Stimulated activated naive CD8-positive, alpha-beta T cell treated with anti-CD3 and anti-CD28 coated beads, Interleukin-15, Interleukin-2, amounts not matched to agents 100 ng/mL and 50 ng/mL, for 24 hours (primary cell): ENCODE measurements at regions not wholly inside any gene's neighbourhood (a gene's known extent, or its start where the extent isn't known, plus 50 kb on each side); places are given as distances from the start of the nearest gene placed in this dataset.
A peak's percentile ranks its signal among the peaks of the same experiment; 100 is the strongest.

Experiments
- H3K27ac Mint-ChIP-seq: one replicate; pipeline ENCODE4 v1.8.0; 2021; ENCODE audit warnings: mild to moderate bottlenecking, mixed read lengths
- H3K27me3 Mint-ChIP-seq: one replicate; pipeline ENCODE4 v1.8.0; 2021; ENCODE audit warnings: mixed read lengths
- H3K36me3 Mint-ChIP-seq: one replicate; pipeline ENCODE4 v1.8.0; 2021; ENCODE audit warnings: low read depth, mixed read lengths
- H3K4me1 Mint-ChIP-seq: one replicate; pipeline ENCODE4 v1.8.0; 2021; ENCODE audit warnings: low read depth, mixed read lengths
- H3K4me3 Mint-ChIP-seq: one replicate; pipeline ENCODE4 v1.8.0; 2021; ENCODE audit warnings: mild to moderate bottlenecking, mixed read lengths
- H3K9me3 Mint-ChIP-seq: one replicate; pipeline ENCODE4 v1.8.0; 2021; ENCODE audit warnings: mixed read lengths

DNA sequence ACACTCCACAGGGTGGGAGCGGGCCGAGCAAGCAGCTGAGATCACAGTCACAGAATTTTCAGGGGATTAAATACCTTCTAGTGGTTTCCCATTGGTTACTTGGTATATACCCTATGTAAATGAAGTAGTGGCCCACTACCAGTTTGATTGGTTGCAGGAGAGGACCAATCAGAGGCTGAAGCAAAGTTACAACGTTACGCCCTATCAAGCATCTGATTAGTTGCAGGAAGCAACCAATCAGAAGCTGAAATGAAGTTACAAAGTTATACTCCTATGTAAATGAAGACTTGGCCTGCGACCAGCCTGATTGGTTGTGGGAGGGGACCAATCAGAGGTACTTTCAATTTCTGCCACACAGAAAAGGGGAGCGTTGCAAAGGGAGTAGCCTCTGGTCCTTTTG lies 474.0 kb downstream of the COG6 start:
- Mint-ChIP-seq H3K27me3 (no peaks in the 10 kb centered on the region), H3K9me3 (peaks cover 6% of the 10 kb centered on the region), H3K4me3 (no peak overlapping the region), H3K36me3 (peaks cover 4% of the 10 kb centered on the region), H3K27ac (no peak overlapping the region), H3K4me1 (peaks cover 57% of the 10 kb centered on the region)

- peaks cover 4% of the 10 kb centered on the region for H3K36me3 Mint-ChIP-seq
- H3K27ac Mint-ChIP-seq: peak overlapping the region; percentile 16
- H3K9me3 Mint-ChIP-seq: peaks cover 6% of the 10 kb centered on the region
- no peak overlapping the region for H3K4me3 Mint-ChIP-seq
- H3K4me1 Mint-ChIP-seq: peaks cover 48% of the 10 kb centered on the region
- H3K27me3 Mint-ChIP-seq: no peaks in the 10 kb centered on the region
Measured at GRCh38 chr13:40130871-40131636, 475.6 kb downstream of the COG6 start.

DNA sequence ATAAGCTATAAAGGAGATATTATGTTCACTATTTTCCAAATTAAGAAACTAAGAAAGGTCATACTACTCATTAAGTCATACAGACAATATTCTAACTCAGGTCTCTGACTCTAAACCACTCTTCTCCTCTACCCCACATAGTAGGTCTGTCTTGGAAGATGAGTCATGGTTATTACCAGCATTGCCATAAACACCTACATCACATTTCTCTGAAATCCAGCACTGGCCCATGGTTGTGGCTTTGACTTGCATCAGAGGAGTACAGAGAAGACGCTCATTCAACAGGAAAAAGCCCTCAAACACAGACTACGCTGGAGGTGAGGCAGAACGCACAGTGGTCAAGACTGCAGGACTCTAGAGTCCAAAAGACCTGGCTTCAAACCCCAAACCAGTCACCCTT lies 476.8 kb downstream of the COG6 start:
- H3K27ac Mint-ChIP-seq: peak overlapping the region; percentile 62
- H3K27me3 Mint-ChIP-seq: no peaks in the 10 kb centered on the region
- H3K9me3 Mint-ChIP-seq: peaks cover 6% of the 10 kb centered on the region
- H3K4me1 Mint-ChIP-seq: peaks cover 44% of the 10 kb centered on the region
- H3K4me3 Mint-ChIP-seq: no peak overlapping the region
- peaks cover 4% of the 10 kb centered on the region for H3K36me3 Mint-ChIP-seq

DNA sequence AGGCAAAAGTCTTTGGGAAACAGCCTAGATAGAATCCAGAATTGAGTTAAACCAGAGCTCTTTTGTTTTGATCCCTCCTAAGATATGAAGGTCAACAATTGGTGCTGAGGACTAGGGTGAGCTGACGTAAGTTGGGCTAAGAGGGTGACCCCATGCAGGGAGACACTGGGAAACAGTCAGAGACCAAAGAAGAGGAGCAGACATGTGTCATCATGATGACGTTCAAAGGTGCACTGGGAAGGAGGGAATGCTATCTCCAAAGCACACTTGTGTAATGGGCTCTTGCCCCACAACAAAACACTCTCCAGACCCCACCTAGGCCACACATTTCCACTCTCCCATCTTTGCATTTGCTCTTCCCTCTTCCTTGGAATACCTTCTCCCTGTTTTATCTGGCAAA lies 481.4 kb downstream of the COG6 start:
- Mint-ChIP-seq H3K9me3 (no peaks in the 10 kb centered on the region), H3K36me3 (no peaks in the 10 kb centered on the region), H3K27me3 (no peaks in the 10 kb centered on the region), H3K27ac (peak overlapping the region; percentile 38), H3K4me3 (no peak overlapping the region), H3K4me1 (peaks cover 27% of the 10 kb centered on the region)

DNA sequence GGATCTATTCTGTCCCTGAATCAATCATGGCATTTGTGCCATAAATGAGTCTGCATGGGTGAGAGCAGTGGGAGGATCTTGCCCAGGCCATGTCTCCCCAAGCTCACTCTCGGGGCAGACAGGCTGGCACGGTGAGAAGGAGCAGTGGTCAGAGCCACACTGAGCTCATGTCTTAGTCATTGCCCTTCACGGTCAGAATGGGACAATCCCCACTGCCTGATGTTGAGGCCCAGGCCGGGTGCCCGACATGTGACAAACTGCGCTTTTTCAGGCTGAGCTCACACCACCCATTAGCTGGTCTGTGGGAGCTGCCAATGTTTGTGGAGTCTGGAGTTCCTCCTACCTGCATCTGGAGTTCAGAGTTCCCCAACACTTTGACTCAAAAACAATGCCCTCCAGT lies 481.9 kb downstream of the COG6 start:
- Mint-ChIP-seq H3K4me1 (peaks cover 22% of the 10 kb centered on the region), H3K27me3 (no peaks in the 10 kb centered on the region), H3K9me3 (no peaks in the 10 kb centered on the region), H3K4me3 (no peak overlapping the region), H3K36me3 (no peaks in the 10 kb centered on the region), H3K27ac (peak overlapping the region; percentile 38)

GRCh38 chr13:40139896-40140520 lies 484.5 kb downstream of the COG6 start:
- no peaks in the 10 kb centered on the region for H3K27me3 Mint-ChIP-seq
- H3K9me3 Mint-ChIP-seq: no peaks in the 10 kb centered on the region
- H3K27ac Mint-ChIP-seq: no peak overlapping the region
- no peaks in the 10 kb centered on the region for H3K36me3 Mint-ChIP-seq
- no peak overlapping the region for H3K4me3 Mint-ChIP-seq
- peaks cover 33% of the 10 kb centered on the region for H3K4me1 Mint-ChIP-seq

DNA sequence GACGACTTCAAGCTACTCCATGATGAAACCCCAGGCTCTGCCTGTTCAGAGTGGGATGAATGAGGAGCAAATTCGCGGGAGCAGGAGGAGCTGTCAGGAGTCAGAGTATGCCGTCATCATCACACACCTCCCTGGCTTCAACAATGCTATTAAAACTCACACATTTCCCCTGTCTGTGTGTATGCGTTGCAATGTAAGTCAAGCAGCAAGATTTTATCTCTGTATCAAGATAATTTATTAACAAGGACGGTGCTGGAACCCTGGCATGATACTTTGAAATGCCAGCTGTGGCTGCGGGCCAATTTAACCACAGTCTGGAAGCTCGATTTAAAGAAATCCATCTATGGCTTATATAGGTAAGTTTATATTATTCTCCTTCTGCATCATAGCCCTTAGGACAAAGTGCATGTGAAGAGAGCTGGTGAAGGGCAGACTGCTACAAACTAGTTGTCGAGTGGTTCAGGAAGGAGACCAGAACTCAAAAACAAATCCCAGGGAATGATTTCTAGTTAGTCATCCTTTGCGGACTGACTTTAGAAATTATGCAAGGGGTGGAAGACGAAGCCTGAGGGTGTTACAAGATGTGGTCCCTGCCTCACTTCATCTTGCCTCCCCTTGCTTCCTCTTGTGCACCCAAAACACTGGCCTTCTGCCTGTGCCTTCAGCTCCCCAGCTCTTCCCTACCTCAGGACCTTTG lies 486.5 kb downstream of the COG6 start:
- H3K4me1 Mint-ChIP-seq: peaks cover 46% of the 10 kb centered on the region

DNA sequence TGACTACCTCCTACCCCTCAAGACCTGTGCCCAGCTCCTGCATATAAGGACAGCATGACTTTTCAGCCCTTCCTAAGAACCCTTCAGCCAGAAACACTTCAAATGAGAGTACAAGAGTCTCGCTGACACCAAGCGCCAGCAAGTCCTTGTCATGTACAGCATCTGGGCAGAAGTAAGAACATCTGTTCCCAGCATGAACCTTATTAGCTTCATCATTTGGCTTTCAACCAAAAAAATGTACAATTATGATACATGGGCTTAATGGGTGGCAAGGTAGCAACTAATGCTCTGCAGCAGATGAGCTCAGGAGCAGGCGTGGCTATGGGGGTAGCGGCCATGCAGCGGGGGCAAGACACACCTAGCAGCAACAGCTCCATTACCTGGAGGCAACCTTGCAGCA lies 487.6 kb downstream of the COG6 start:
- no peaks in the 10 kb centered on the region for H3K9me3 Mint-ChIP-seq
- no peaks in the 10 kb centered on the region for H3K36me3 Mint-ChIP-seq
- peak overlapping the region; percentile 16 for H3K27ac Mint-ChIP-seq
- H3K27me3 Mint-ChIP-seq: no peaks in the 10 kb centered on the region
- peaks cover 49% of the 10 kb centered on the region for H3K4me1 Mint-ChIP-seq
- H3K4me3 Mint-ChIP-seq: no peak overlapping the region

More for the DNA sequence above, 486.5 kb downstream of the COG6 start:
- no peaks in the 10 kb centered on the region for H3K27me3 Mint-ChIP-seq
- H3K36me3 Mint-ChIP-seq: no peaks in the 10 kb centered on the region
- H3K9me3 Mint-ChIP-seq: no peaks in the 10 kb centered on the region
- no peak overlapping the region for H3K4me3 Mint-ChIP-seq
- H3K27ac Mint-ChIP-seq: no peak overlapping the region

DNA sequence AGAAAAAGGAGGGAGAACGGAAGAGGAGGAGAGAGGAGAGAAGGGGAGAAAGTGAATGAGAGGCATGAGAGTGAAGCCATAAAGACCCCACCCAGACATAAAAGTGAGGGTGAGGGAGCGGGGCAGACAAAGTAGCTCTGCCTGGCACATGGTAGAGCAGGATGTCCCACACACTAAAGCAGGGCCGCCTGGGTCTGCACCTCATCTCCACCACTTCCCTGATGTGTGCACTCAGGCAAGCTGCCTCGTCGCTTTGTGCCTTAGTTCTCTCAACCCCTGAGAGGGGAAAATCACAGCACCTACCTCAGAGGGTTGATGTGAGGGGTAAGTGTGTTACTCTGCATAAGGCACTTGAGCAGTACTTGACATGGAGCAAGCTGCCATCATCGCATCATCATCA lies 488.1 kb downstream of the COG6 start:
- H3K27ac Mint-ChIP-seq: peak overlapping the region; percentile 16
- H3K4me3 Mint-ChIP-seq: no peak overlapping the region
- H3K27me3 Mint-ChIP-seq: no peaks in the 10 kb centered on the region
- no peaks in the 10 kb centered on the region for H3K36me3 Mint-ChIP-seq
- H3K4me1 Mint-ChIP-seq: peaks cover 53% of the 10 kb centered on the region
- no peaks in the 10 kb centered on the region for H3K9me3 Mint-ChIP-seq

- H3K36me3 Mint-ChIP-seq: no peaks in the 10 kb centered on the region
- no peak overlapping the region for H3K4me3 Mint-ChIP-seq
- no peak overlapping the region for H3K27ac Mint-ChIP-seq
- H3K9me3 Mint-ChIP-seq: no peaks in the 10 kb centered on the region
- no peaks in the 10 kb centered on the region for H3K27me3 Mint-ChIP-seq
- H3K4me1 Mint-ChIP-seq: peaks cover 67% of the 10 kb centered on the region
Measured at GRCh38 chr13:40145139-40145538, 489.7 kb downstream of the COG6 start.

DNA sequence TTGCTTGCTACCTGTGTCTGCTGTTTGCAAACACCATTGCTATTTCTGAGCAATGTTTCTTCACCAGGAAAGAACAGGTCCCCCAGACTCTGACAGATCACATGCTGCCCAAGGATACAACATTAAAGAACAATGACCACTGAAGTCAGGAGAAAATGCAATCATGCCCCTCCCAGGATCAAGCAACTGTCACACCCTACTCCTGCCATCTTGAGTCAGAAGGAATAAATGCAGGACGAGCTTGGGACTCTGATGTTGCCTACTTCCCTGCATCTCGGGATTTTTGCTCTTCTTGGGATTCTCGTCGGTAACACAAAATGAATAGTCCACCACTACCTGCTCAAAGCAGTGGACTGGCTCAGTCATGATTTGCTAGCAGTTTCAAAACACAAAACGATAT lies 490.6 kb downstream of the COG6 start:
- Mint-ChIP-seq H3K36me3 (no peaks in the 10 kb centered on the region), H3K27ac (no peak overlapping the region), H3K9me3 (no peaks in the 10 kb centered on the region), H3K4me1 (peaks cover 70% of the 10 kb centered on the region), H3K27me3 (no peaks in the 10 kb centered on the region), H3K4me3 (no peak overlapping the region)

- H3K4me1 Mint-ChIP-seq: peaks cover 74% of the 10 kb centered on the region
- peak overlapping the region; percentile 84 for H3K27ac Mint-ChIP-seq
- no peaks in the 10 kb centered on the region for H3K36me3 Mint-ChIP-seq
- peak overlapping the region; percentile 16 for H3K4me3 Mint-ChIP-seq
- no peaks in the 10 kb centered on the region for H3K27me3 Mint-ChIP-seq
- no peaks in the 10 kb centered on the region for H3K9me3 Mint-ChIP-seq
Measured at GRCh38 chr13:40146611-40147117, 491.2 kb downstream of the COG6 start.

DNA sequence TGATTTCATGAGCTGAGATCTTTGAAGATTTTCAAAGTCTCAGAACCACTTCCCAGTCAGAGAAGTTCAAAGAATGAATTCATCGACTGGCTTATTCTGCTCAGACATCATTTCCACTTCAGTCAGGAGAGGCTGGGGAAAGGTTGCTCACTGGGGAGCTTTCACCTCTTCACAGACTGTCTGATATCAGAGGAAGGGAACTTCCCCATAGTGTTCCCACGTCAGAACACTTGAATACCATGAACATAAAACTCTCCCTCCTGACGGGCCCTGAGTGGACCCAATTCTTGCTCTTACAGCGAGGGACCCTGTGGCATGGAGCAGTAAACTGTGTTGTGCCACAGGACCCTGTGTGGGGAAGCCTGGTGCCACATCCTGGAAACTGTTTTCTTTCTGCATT lies 492.6 kb downstream of the COG6 start:
- no peaks in the 10 kb centered on the region for H3K36me3 Mint-ChIP-seq
- no peaks in the 10 kb centered on the region for H3K9me3 Mint-ChIP-seq
- no peaks in the 10 kb centered on the region for H3K27me3 Mint-ChIP-seq
- peaks cover 86% of the 10 kb centered on the region for H3K4me1 Mint-ChIP-seq
- peak overlapping the region; percentile 88 for H3K27ac Mint-ChIP-seq
- peak overlapping the region; percentile 66 for H3K4me3 Mint-ChIP-seq

GRCh38 chr13:40148742-40149141 lies 493.3 kb downstream of the COG6 start:
- no peaks in the 10 kb centered on the region for H3K9me3 Mint-ChIP-seq

DNA sequence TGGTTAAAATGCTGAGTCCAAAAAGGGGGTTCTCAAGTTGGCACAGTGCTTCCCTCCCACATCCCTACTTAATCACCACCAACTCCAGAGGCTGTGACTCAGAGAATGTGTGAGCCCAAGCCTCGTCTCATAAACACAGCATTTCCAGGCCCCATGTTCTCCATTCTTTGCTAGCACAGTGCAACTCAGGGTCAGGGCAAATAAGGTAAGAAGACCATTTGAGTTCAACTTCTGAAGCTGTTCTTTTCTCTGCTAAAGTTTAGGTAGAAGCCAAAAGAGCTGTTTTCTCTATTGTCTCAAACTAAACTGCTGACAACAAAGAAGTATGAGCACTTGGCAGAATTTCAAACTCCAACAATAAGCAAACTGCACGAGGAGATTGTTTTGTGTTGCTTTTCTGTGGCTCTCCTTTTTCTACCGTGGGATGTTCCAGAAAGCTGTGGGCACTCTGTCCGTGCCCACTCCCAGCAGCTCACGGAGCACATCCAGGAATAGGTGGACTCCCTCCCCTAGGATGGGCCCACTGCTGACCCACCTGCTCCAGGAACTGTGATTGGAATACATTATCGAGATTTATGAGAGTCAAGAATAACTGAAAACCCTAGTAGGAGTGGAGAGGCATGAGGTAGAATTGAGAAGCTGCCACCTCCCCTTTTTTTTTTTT lies 494.3 kb downstream of the COG6 start:
- H3K9me3 Mint-ChIP-seq: no peaks in the 10 kb centered on the region
- no peak overlapping the region for H3K4me3 Mint-ChIP-seq
- H3K27me3 Mint-ChIP-seq: no peaks in the 10 kb centered on the region
- H3K27ac Mint-ChIP-seq: peak overlapping the region; percentile 38
- H3K4me1 Mint-ChIP-seq: peaks cover 80% of the 10 kb centered on the region
- no peaks in the 10 kb centered on the region for H3K36me3 Mint-ChIP-seq

More at GRCh38 chr13:40148742-40149141, 493.3 kb downstream of the COG6 start:
- Mint-ChIP-seq H3K4me1 (peaks cover 85% of the 10 kb centered on the region), H3K27ac (peak overlapping the region; percentile 88), H3K36me3 (no peaks in the 10 kb centered on the region), H3K4me3 (no peak overlapping the region), H3K27me3 (no peaks in the 10 kb centered on the region)
